MG63 (cell line): ENCODE measurements at regions not wholly inside any gene's neighbourhood (a gene's known extent, or its start where the extent isn't known, plus 50 kb on each side); places are given as distances from the start of the nearest gene placed in this dataset.

ENCODE experiments used
- DNase-seq: peaks from one replicate; pipeline ENCODE4 v3.0.0-alpha.2; 2020
- H3K27me3 ChIP-seq: fragments of 250-450 bp; sonication (Bioruptor Pico); 2 replicates; pipeline ENCODE4 v1.5.1; 2020; ENCODE audit warnings: mild to moderate bottlenecking, moderate library complexity
- H3K36me3 ChIP-seq: fragments of 250-450 bp; sonication (Bioruptor Pico); 2 replicates; pipeline ENCODE4 v1.5.1; 2020; ENCODE audit warnings: mild to moderate bottlenecking, moderate library complexity
- H3K4me3 ChIP-seq: fragments of 250-450 bp; sonication (Bioruptor Pico); 2 replicates; pipeline ENCODE4 v1.5.1; 2020; ENCODE audit warnings: mild to moderate bottlenecking, moderate library complexity
- H3K9me3 ChIP-seq: fragments of 250-450 bp; sonication (Bioruptor Pico); 2 replicates; pipeline ENCODE4 v1.5.1; 2020; ENCODE audit warnings: mild to moderate bottlenecking, moderate library complexity

- H3K4me3 ChIP-seq: no peak overlapping the region
Measured at GRCh38 chr2:217057773-217058172, 197.9 kb upstream of the TNP1 start.

GRCh38 chr2:217055624-217056023 lies 195.8 kb upstream of the TNP1 start:
- Histone ChIP-seq H3K27me3 (no peaks in the 10 kb centered on the region), H3K36me3 (no peaks in the 10 kb centered on the region), H3K9me3 (no peaks in the 10 kb centered on the region), H3K4me3 (no peak overlapping the region)
- no peak for DNase-seq

More at GRCh38 chr2:217057773-217058172, 197.9 kb upstream of the TNP1 start:
- Histone ChIP-seq H3K9me3 (no peaks in the 10 kb centered on the region), H3K36me3 (no peaks in the 10 kb centered on the region), H3K27me3 (no peaks in the 10 kb centered on the region)
- no peak for DNase-seq

GRCh38 chr2:217054791-217055190 lies 194.9 kb upstream of the TNP1 start:
- no peak for DNase-seq
- Histone ChIP-seq H3K9me3 (no peaks in the 10 kb centered on the region), H3K27me3 (no peaks in the 10 kb centered on the region), H3K4me3 (no peak overlapping the region), H3K36me3 (no peaks in the 10 kb centered on the region)

DNA sequence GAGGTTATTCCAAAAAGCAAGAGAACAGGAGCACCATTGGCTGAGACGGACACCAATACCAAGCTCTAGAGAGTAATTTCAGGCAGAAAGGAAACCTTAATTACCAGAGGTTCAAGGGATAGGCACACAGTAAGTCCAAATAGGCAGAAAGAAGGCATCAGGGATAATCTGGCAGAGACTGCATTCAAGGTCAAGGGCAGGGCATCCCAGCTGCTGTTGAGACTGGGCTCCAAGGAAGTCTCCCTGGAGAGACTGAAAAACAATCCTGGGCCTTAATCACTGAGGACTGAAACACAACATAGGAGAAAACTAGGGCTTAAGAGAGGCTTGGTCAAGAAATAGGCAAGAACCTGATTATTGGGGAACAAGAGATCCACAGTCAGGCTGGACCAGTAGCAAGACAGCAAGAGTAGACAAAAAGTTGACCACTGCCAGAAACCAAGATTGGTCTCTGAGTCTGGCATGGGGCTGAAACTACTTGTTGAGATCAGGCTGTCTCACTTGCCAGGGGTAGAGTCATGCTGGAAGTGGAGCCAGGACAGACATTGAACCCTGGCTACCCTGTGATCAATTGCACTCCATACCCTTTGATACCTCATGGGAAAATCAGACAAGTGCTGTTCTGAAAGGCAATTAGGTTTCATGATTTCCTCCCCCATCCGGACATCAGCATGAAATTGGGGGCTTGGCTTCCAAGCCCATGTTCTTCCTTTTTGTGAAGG lies 193.2 kb upstream of the TNP1 start:
- Histone ChIP-seq H3K36me3 (no peaks in the 10 kb centered on the region), H3K4me3 (no peak overlapping the region), H3K27me3 (no peaks in the 10 kb centered on the region), H3K9me3 (no peaks in the 10 kb centered on the region)
- DNase-seq: peak; percentile 17

- no peaks in the 10 kb centered on the region for H3K27me3 ChIP-seq
- DNase-seq: no peak
- no peaks in the 10 kb centered on the region for H3K36me3 ChIP-seq
- H3K4me3 ChIP-seq: no peak overlapping the region
- H3K9me3 ChIP-seq: no peaks in the 10 kb centered on the region
Measured at GRCh38 chr2:217051416-217051815, 191.6 kb upstream of the TNP1 start.

DNA sequence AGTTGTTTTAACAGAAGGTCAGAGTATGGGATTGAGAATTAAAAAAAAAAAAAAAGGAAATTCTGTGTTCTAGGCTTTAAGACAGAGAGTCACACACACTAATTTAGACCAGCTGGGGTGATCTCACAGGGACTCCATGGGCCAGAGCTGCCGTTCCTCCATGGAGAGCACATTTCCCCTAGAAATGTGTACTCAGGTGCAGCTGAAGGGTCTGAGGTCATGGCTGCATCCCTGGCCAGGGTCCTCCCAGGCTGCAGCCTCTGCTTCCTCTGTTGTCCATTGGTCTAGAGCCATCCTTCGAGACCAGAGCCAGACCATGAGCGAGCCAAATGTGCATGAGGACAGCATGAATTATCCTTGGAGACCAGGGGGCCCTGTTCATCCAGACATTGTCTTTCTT lies 190.1 kb upstream of the TNP1 start:
- Histone ChIP-seq H3K4me3 (no peak overlapping the region), H3K27me3 (no peaks in the 10 kb centered on the region), H3K36me3 (no peaks in the 10 kb centered on the region), H3K9me3 (no peaks in the 10 kb centered on the region)
- DNase-seq: no peak

GRCh38 chr2:217049422-217049821 lies 189.6 kb upstream of the TNP1 start:
- H3K4me3 ChIP-seq: no peak overlapping the region
- H3K27me3 ChIP-seq: no peaks in the 10 kb centered on the region
- H3K36me3 ChIP-seq: no peaks in the 10 kb centered on the region
- no peak for DNase-seq
- H3K9me3 ChIP-seq: no peaks in the 10 kb centered on the region

GRCh38 chr2:217048730-217049129 lies 188.9 kb upstream of the TNP1 start:
- Histone ChIP-seq H3K4me3 (no peak overlapping the region), H3K27me3 (no peaks in the 10 kb centered on the region), H3K36me3 (no peaks in the 10 kb centered on the region), H3K9me3 (no peaks in the 10 kb centered on the region)
- DNase-seq: no peak

- H3K36me3 ChIP-seq: no peaks in the 10 kb centered on the region
- no peak overlapping the region for H3K4me3 ChIP-seq
- DNase-seq: no peak
- H3K9me3 ChIP-seq: no peaks in the 10 kb centered on the region
- no peaks in the 10 kb centered on the region for H3K27me3 ChIP-seq
Measured at GRCh38 chr2:217047631-217048030, 187.8 kb upstream of the TNP1 start.

GRCh38 chr2:217047209-217047608 lies 187.3 kb upstream of the TNP1 start:
- no peak overlapping the region for H3K4me3 ChIP-seq
- H3K27me3 ChIP-seq: no peaks in the 10 kb centered on the region
- H3K36me3 ChIP-seq: no peaks in the 10 kb centered on the region
- H3K9me3 ChIP-seq: no peaks in the 10 kb centered on the region
- no peak for DNase-seq

DNA sequence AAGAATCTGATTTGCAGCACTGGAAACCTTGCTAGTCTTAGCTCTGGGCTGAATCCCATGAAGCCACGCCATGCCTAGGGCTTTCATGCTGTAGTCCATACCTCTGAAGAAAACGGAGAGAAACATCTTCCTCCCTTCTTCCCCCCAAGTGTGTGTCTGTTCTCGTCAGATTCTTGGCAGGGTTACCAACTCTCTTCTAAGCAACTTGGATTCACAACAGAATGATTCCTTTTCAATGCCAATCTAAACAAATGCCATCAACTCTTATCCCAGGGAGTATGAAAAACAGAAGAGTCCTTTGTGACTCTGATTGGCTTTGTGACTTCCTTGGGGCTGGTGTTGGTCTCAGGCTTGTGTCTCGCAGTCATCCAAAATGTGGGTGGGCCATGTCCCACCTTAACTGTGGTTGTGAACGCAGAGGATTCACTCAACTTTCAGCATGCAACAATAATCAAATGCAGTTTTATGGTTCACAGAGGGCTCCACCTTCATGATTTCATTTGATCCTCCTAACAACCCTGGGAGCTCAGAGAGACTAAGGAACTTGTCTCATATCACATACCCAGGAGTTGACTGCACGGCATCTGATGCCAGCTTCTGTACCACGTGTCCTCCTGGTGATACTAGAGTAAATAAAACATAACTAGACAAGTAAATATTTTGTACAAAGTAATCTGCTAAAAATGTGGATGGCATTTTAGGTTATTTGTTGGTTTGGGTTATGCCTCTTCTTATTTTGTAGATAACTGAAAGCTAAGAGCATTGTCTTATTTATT lies 186.0 kb upstream of the TNP1 start:
- H3K36me3 ChIP-seq: no peaks in the 10 kb centered on the region
- H3K27me3 ChIP-seq: no peaks in the 10 kb centered on the region
- DNase-seq: peak; percentile 84
- no peak overlapping the region for H3K4me3 ChIP-seq
- no peaks in the 10 kb centered on the region for H3K9me3 ChIP-seq

GRCh38 chr2:217040099-217040498 lies 180.2 kb upstream of the TNP1 start:
- Histone ChIP-seq H3K4me3 (no peak overlapping the region), H3K27me3 (no peaks in the 10 kb centered on the region), H3K9me3 (no peaks in the 10 kb centered on the region), H3K36me3 (no peaks in the 10 kb centered on the region)
- no peak for DNase-seq

GRCh38 chr2:217038001-217038400 lies 178.1 kb upstream of the TNP1 start:
- Histone ChIP-seq H3K9me3 (no peaks in the 10 kb centered on the region), H3K36me3 (no peaks in the 10 kb centered on the region), H3K27me3 (no peaks in the 10 kb centered on the region), H3K4me3 (no peak overlapping the region)
- DNase-seq: no peak

- H3K4me3 ChIP-seq: no peak overlapping the region
- no peak for DNase-seq
- no peaks in the 10 kb centered on the region for H3K27me3 ChIP-seq
- H3K9me3 ChIP-seq: no peaks in the 10 kb centered on the region
- H3K36me3 ChIP-seq: no peaks in the 10 kb centered on the region
Measured at GRCh38 chr2:217037353-217037752, 177.5 kb upstream of the TNP1 start.

DNA sequence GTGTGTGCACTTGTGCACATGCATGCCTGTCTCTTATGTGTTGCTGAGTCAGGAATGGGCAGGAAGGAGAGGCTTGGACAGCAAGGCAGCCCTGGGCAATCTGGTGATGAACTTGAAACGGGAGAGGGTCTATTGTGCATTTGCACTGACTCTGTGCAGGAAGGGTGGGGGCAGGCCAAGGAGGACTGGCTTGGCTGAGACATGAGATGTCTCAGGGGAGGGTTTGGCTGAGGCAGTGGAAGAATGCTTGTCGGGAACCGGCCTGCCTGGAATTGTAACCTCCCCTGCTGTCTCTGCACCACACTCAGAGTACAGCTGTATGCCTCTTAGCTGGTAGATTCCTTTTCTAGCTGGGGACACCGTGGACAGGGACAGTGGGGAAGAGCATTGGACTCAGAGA lies 176.1 kb upstream of the TNP1 start:
- Histone ChIP-seq H3K36me3 (no peaks in the 10 kb centered on the region), H3K9me3 (no peaks in the 10 kb centered on the region), H3K4me3 (no peak overlapping the region), H3K27me3 (no peaks in the 10 kb centered on the region)
- DNase-seq: peak; percentile 33

DNA sequence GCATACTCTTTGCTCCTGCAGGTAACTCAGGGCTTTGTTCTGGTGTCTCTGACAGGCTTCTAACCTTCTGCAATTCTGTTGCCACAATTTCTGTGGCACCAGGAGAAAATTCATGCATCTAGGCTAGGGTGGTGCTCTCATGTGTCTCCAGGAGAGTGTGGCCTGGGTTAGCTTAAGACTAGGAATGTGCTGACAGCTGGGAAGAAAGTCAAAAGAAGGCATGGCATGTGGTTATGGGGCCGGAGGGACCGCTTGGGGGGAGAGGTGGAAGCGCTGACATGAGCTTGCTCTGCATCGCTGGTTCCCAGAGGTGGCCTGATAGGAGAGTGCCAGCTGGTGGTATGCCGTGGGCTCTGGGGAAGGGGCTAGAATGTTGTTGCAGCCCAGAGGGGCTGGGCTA lies 173.3 kb upstream of the TNP1 start:
- Histone ChIP-seq H3K36me3 (no peaks in the 10 kb centered on the region), H3K27me3 (no peaks in the 10 kb centered on the region; the same call in 1 of the 2 replicates), H3K4me3 (no peak overlapping the region), H3K9me3 (no peaks in the 10 kb centered on the region)
- DNase-seq: no peak

GRCh38 chr2:217031445-217031844 lies 171.6 kb upstream of the TNP1 start:
- no peak for DNase-seq
- Histone ChIP-seq H3K9me3 (no peaks in the 10 kb centered on the region), H3K4me3 (no peak overlapping the region), H3K36me3 (no peaks in the 10 kb centered on the region), H3K27me3 (no peaks in the 10 kb centered on the region; the same call in 1 of the 2 replicates)

DNA sequence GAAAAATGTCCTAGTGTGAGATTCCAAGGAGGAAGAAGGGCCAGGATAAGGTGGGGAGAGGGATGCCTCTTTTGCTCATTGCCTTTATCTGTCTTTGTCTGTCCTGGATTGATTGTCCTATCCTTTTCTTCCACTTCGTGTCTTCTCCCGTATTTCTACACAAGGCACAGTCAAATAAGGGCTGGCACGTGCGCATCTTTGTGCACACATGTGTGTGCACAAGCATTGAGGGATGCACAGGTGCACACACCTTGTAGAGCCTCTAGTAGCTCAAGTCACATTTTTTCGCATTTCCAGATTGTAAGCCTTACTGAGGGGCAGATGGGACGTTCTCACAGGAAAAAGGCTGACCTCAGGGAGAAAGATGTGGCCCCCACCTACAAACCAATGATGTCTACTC lies 170.2 kb upstream of the TNP1 start:
- Histone ChIP-seq H3K9me3 (no peaks in the 10 kb centered on the region), H3K27me3 (no peaks in the 10 kb centered on the region; the same call in 1 of the 2 replicates), H3K4me3 (no peak overlapping the region), H3K36me3 (no peaks in the 10 kb centered on the region)
- no peak for DNase-seq
